SK-N-SH treated with all-trans-retinoic acid at 6 μM for 48 hours (cell line): ENCODE measurements at regions not wholly inside any gene's neighbourhood (a gene's known extent, or its start where the extent isn't known, plus 50 kb on each side); places are given as distances from the start of the nearest gene placed in this dataset.

Source experiments
- ATAC-seq: fragments of 200-7000 bp; cut with Tn5 transposase; 3 replicates; pipeline ENCODE4 v1.9.1; 2020; ENCODE audit warnings: mild to moderate bottlenecking, moderate library complexity
- ARNTL ChIP-seq: fragments of 450-650 bp; formaldehyde crosslinking; IDR thresholded peaks from 2 replicates; pipeline ENCODE4 v1.5.0; 2020; ENCODE audit warnings: low read depth, mild to moderate bottlenecking, moderate library complexity, borderline replicate concordance
- BACH2 ChIP-seq: fragments of 250-450 bp; sonication (Bioruptor Pico); IDR thresholded peaks from 2 replicates; pipeline ENCODE4 v1.9.0; 2021; ENCODE audit warnings: mild to moderate bottlenecking, borderline replicate concordance
- CREB5 ChIP-seq: fragments of 250-450 bp; sonication (Bioruptor Pico); IDR thresholded peaks from 2 replicates; pipeline ENCODE4 v1.5.1; 2020; ENCODE audit warnings: low read depth, mild to moderate bottlenecking, moderate library complexity
- CSDC2 ChIP-seq: fragments of 250-450 bp; sonication (Bioruptor Pico); IDR thresholded peaks from 2 replicates; pipeline ENCODE4 v1.5.0; 2020; ENCODE audit warnings: mild to moderate bottlenecking, moderate library complexity
- CSRNP3 ChIP-seq: fragments of 250-450 bp; sonication (Bioruptor Pico); IDR thresholded peaks from 2 replicates; pipeline ENCODE4 v1.5.1; 2021; ENCODE audit warnings: mild to moderate bottlenecking, moderate library complexity
- ESRRG ChIP-seq: fragments of 250-450 bp; sonication (Bioruptor Pico); IDR thresholded peaks from 2 replicates; pipeline ENCODE4 v1.6.1; 2021; ENCODE audit warnings: mild to moderate bottlenecking
- GLIS3 ChIP-seq: fragments of 250-450 bp; sonication (Bioruptor Pico); IDR thresholded peaks from 2 replicates; pipeline ENCODE4 v1.5.0; 2020; ENCODE audit warnings: mild to moderate bottlenecking, moderate library complexity
- ISL1 ChIP-seq: fragments of 250-450 bp; sonication (Bioruptor Pico); IDR thresholded peaks from 2 replicates; pipeline ENCODE4 v2.1.2; 2022; ENCODE audit warnings: mild to moderate bottlenecking, moderate library complexity
- OSR1 ChIP-seq: fragments of 250-450 bp; sonication (Bioruptor Pico); IDR thresholded peaks from 2 replicates; pipeline ENCODE4 v1.8.0; 2022; ENCODE audit warnings: moderate library complexity, mild to moderate bottlenecking, inconsistent platforms
- PATZ1 ChIP-seq: fragments of 250-450 bp; sonication (Bioruptor Pico); IDR thresholded peaks from 2 replicates; pipeline ENCODE4 v1.8.0; 2020; ENCODE audit warnings: mild to moderate bottlenecking, moderate library complexity, borderline replicate concordance
- POU6F1 ChIP-seq: fragments of 250-450 bp; sonication (Bioruptor Pico); IDR thresholded peaks from 2 replicates; pipeline ENCODE4 v1.8.0; 2021; ENCODE audit warnings: low read depth, mild to moderate bottlenecking, moderate library complexity, borderline replicate concordance
- PPARA ChIP-seq: fragments of 250-450 bp; sonication (Bioruptor Pico); IDR thresholded peaks from 2 replicates; pipeline ENCODE4 v1.5.0; 2020; ENCODE audit warnings: mild to moderate bottlenecking, borderline replicate concordance
- RARB ChIP-seq: fragments of 250-450 bp; sonication (Bioruptor Pico); IDR thresholded peaks from 2 replicates; pipeline ENCODE4 v1.8.0; 2021; ENCODE audit warnings: mild to moderate bottlenecking, moderate library complexity
- SNAI2 ChIP-seq: fragments of 250-450 bp; sonication (Bioruptor Pico); IDR thresholded peaks from 2 replicates; pipeline ENCODE4 v1.5.0; 2020; ENCODE audit warnings: mild to moderate bottlenecking, moderate library complexity
- TCF4 ChIP-seq: fragments of 250-450 bp; sonication (Bioruptor Pico); IDR thresholded peaks from 2 replicates; pipeline ENCODE4 v1.8.0; 2021; ENCODE audit warnings: mild to moderate bottlenecking, moderate library complexity, borderline replicate concordance
- TSHZ2 ChIP-seq: fragments of 250-450 bp; sonication (Bioruptor Pico); IDR thresholded peaks from 2 replicates; pipeline ENCODE4 v1.5.0; 2020; ENCODE audit warnings: mild to moderate bottlenecking, moderate library complexity
- ZC3H10 ChIP-seq: fragments of 250-450 bp; sonication (Bioruptor Pico); IDR thresholded peaks from 2 replicates; pipeline ENCODE4 v1.5.1; 2021; ENCODE audit warnings: mild to moderate bottlenecking, moderate library complexity
- ZFP3 ChIP-seq: fragments of 250-450 bp; sonication (Bioruptor Pico); IDR thresholded peaks from 2 replicates; pipeline ENCODE4 v1.5.0; 2020; ENCODE audit warnings: mild to moderate bottlenecking, moderate library complexity
- ZNF565 ChIP-seq: fragments of 450-650 bp; formaldehyde crosslinking; conservative IDR thresholded peaks from 2 replicates; pipeline ENCODE4 v1.5.0; 2020; ENCODE audit warnings: low read depth, mild to moderate bottlenecking, moderate library complexity
- ZNF8 ChIP-seq: fragments of 450-650 bp; formaldehyde crosslinking; IDR thresholded peaks from 2 replicates; pipeline ENCODE4 v1.5.0; 2020; ENCODE audit warnings: mild to moderate bottlenecking, moderate library complexity

GRCh38 chr3:146739203-146739671, 134.1 kb upstream of the PLSCR5 start (continued):
- TF ChIP-seq POU6F1 (CRISPR knock-in tag) (no peak), ISL1 (CRISPR knock-in tag) (no peak), TCF4 (CRISPR knock-in tag) (no peak), PATZ1 (CRISPR knock-in tag) (no peak), ZFP3 (no peak), CSDC2 (no peak), OSR1 (CRISPR knock-in tag) (no peak)

- no peak for TF ChIP-seq ZNF8 (CRISPR knock-in tag)
- TF ChIP-seq ZNF565 (CRISPR knock-in tag), result no peak
- no peak for TF ChIP-seq CREB5 (CRISPR knock-in tag)
- TF ChIP-seq ZC3H10 (CRISPR knock-in tag), result no peak
- TF ChIP-seq PATZ1 (CRISPR knock-in tag), result no peak
- TF ChIP-seq POU6F1 (CRISPR knock-in tag), result no peak
- TF ChIP-seq CSRNP3 (CRISPR knock-in tag), result no peak
- no peak for TF ChIP-seq ARNTL (CRISPR knock-in tag)
- no peak for TF ChIP-seq TSHZ2 (CRISPR knock-in tag)
- TF ChIP-seq CSDC2, result no peak
- TF ChIP-seq SNAI2, result no peak
- TF ChIP-seq OSR1 (CRISPR knock-in tag), result no peak
- TF ChIP-seq GLIS3 (CRISPR knock-in tag), result no peak
- TF ChIP-seq BACH2 (CRISPR knock-in tag), result no peak
- TF ChIP-seq TCF4 (CRISPR knock-in tag), result no peak
- TF ChIP-seq PPARA, result no peak
- TF ChIP-seq ISL1 (CRISPR knock-in tag), result no peak
- TF ChIP-seq ESRRG (CRISPR knock-in tag), result no peak
- TF ChIP-seq RARB (CRISPR knock-in tag), result no peak
- TF ChIP-seq ZFP3, result no peak
- TF ChIP-seq, all 23 proteins: peak for 0
- no peak for ATAC-seq
These were observed 127.2 kb upstream of the PLSCR5 start for GRCh38 chr3:146732325-146732724.
